ENCODE measurements at regions not wholly inside any gene's neighbourhood (a gene's known extent, or its start where the extent isn't known, plus 50 kb on each side); places are given as distances from the start of the nearest gene placed in this dataset.

DNA sequence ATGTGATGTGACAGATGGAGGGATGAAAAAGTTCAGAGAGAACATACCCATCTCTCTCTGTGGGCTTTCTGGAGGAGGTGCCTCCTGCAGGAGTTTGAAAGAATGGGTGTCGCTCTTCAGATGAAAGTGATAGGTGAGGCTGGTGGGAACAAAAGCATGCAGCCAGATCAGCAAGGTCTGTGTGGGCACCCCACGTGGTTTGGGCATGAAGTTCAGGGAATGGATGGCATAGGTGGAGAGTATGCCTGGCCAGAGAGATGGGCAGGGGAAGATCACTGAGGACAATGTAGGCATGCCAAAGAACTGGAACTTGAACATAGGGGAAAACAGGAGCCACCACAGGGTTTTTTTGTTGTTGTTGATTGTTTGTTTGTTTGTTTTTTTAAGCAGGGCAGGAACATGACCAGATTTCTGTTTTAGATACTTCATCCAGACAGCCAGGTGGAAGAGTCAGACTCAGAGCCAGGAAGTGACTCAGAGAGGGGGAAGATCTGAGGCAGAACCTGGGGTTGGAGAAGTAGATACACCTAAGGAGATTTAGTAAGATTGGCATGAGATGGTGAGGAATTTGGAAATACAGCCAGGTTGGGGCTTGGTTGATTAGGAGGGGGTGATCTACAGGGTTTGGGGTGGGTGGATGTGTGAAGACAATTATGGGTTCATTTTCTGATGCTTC lies 64.8 kb upstream of the CLSTN2 start:
- no peak overlapping the region for H3K27ac Mint-ChIP-seq
- no peak overlapping the region for H3K4me3 Mint-ChIP-seq
- H3K27me3 Mint-ChIP-seq = peaks cover 11% of the 10 kb centered on the region
- DNase-seq (ENCODE audit: extremely low spot score, unreplicated experiment) = no peak
- no peaks in the 10 kb centered on the region for H3K9me3 Mint-ChIP-seq
- no peaks in the 10 kb centered on the region for H3K36me3 Mint-ChIP-seq
- H3K4me1 Mint-ChIP-seq (ENCODE audit: unreplicated experiment) = no peaks in the 10 kb centered on the region
- TF ChIP-seq CTCF (conservative IDR thresholded peaks at IDR 0.05) = no peak

- Mint-ChIP-seq H3K36me3 (no peaks in the 10 kb centered on the region), H3K4me3 (no peak overlapping the region), H3K4me1 (ENCODE audit: unreplicated experiment) (no peaks in the 10 kb centered on the region), H3K27ac (no peak overlapping the region), H3K9me3 (no peaks in the 10 kb centered on the region), H3K27me3 (peaks cover 11% of the 10 kb centered on the region)
- no peak for DNase-seq (ENCODE audit: extremely low spot score, unreplicated experiment)
- no peak for TF ChIP-seq CTCF (conservative IDR thresholded peaks at IDR 0.05)
Observed at GRCh38 chr3:139868773-139869172, 66.2 kb upstream of the CLSTN2 start.

DNA sequence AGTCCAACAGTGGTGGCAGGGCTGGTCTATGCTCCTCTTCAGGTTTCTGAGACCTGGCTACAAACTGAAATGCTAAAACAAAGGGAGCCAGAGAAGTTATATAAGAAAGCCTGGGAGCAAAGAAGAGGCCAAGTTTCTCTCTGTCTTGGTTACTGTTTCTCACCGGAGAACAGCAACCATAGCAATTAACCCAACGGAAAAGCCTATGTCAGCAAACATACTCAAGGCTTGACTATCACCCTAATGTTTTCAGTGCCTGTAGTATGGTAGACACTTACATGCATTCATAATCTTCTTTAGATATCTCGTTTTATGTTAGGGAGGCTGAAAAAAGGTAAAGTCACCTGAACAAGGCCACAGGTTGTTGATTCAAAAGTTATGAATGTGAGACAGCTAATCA lies 86.3 kb upstream of the CLSTN2 start:
- no peak for DNase-seq (ENCODE audit: extremely low spot score, unreplicated experiment)
- Mint-ChIP-seq H3K9me3 (no peaks in the 10 kb centered on the region), H3K4me1 (ENCODE audit: unreplicated experiment) (no peaks in the 10 kb centered on the region), H3K27ac (no peak overlapping the region), H3K36me3 (no peaks in the 10 kb centered on the region), H3K4me3 (no peak overlapping the region), H3K27me3 (peaks cover 17% of the 10 kb centered on the region)
- no peak for TF ChIP-seq CTCF (conservative IDR thresholded peaks at IDR 0.05)

GRCh38 chr3:139846729-139847128 lies 88.3 kb upstream of the CLSTN2 start:
- Mint-ChIP-seq H3K4me3 (no peak overlapping the region), H3K27ac (no peak overlapping the region), H3K4me1 (ENCODE audit: unreplicated experiment) (no peaks in the 10 kb centered on the region), H3K9me3 (no peaks in the 10 kb centered on the region), H3K27me3 (peaks cover 16% of the 10 kb centered on the region), H3K36me3 (no peaks in the 10 kb centered on the region)
- TF ChIP-seq CTCF (conservative IDR thresholded peaks at IDR 0.05) = no peak
- no peak for DNase-seq (ENCODE audit: extremely low spot score, unreplicated experiment)

DNA sequence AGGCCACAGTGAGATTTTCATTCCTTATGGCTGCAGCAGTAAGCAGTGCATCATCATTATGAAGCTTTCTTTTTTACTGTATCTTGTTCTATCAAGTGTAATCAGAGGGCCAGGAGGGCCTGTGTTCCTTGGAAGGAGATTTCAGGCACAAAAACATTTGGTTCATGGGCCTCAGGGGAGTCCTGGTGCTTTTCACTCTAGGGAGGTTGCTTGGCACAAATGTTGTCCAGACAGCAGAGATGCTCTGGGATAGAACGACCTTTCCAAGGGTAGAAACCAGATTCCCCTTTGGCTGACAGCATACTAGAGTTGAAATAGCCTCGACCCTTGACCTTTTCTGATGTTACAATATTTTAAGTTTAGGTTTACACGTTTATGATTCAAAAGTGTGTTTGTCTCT lies 95.3 kb upstream of the CLSTN2 start:
- Mint-ChIP-seq H3K4me3 (no peak overlapping the region), H3K4me1 (ENCODE audit: unreplicated experiment) (no peaks in the 10 kb centered on the region), H3K9me3 (no peaks in the 10 kb centered on the region), H3K27ac (no peak overlapping the region), H3K36me3 (no peaks in the 10 kb centered on the region), H3K27me3 (peaks cover 2% of the 10 kb centered on the region)
- DNase-seq (ENCODE audit: extremely low spot score, unreplicated experiment) = no peak
- no peak for TF ChIP-seq CTCF (conservative IDR thresholded peaks at IDR 0.05)

DNA sequence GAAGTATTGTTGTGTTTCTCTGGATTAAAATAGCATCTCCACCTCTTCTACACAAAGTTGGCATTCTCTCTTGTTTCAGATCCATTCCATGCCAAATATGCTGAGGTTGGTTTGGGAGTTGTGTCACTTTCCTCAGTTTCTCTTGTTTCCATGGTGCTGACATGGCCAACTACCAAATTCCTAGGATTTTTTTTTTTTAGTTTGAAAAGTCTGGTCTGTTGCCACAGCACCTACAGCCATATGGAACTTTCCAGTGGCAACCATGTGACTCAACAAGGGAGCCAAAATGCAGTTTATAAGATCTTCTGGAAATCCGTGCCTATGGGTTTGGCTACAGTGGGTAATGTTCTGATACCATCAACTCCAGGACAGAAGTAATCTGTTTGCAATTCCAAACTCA lies 96.0 kb upstream of the CLSTN2 start:
- DNase-seq (ENCODE audit: extremely low spot score, unreplicated experiment) = no peak
- Mint-ChIP-seq H3K36me3 (no peaks in the 10 kb centered on the region), H3K4me3 (no peak overlapping the region), H3K27me3 (peaks cover 2% of the 10 kb centered on the region), H3K27ac (no peak overlapping the region), H3K9me3 (no peaks in the 10 kb centered on the region), H3K4me1 (ENCODE audit: unreplicated experiment) (no peaks in the 10 kb centered on the region)
- TF ChIP-seq CTCF (conservative IDR thresholded peaks at IDR 0.05) = no peak
